Renal cortical epithelial cell (primary cell): ENCODE measurements at regions not wholly inside any gene's neighbourhood (a gene's known extent, or its start where the extent isn't known, plus 50 kb on each side); places are given as distances from the start of the nearest gene placed in this dataset.
"Not testable (repeated sequence)": the region's sequence is repeated elsewhere in the genome, so short reads cannot be mapped to it uniquely, and the experiment has no call there.

Experiments used
- DNase-seq: peaks from one replicate; pipeline ENCODE4 v3.0.0-alpha.2; 2011; ENCODE audit warnings: low read depth

- DNase-seq: no peak
These were observed 121.4 kb upstream of the NAA20 start for GRCh38 chr20:19895761-19896160.

- DNase-seq: no peak
These were observed 119.3 kb upstream of the NAA20 start for GRCh38 chr20:19897891-19898290.

- DNase-seq: no peak
These were observed 115.9 kb upstream of the NAA20 start for GRCh38 chr20:19901226-19901625.

- DNase-seq: no peak
These were observed 113.9 kb upstream of the NAA20 start for GRCh38 chr20:19903168-19903811.

GRCh38 chr20:19907326-19908056, 109.7 kb upstream of the NAA20 start:
- peak; percentile 43 for DNase-seq

GRCh38 chr20:19908576-19908975, 108.6 kb upstream of the NAA20 start:
- peak; percentile 46 for DNase-seq

- no peak for DNase-seq
These were observed 107.4 kb upstream of the NAA20 start for GRCh38 chr20:19909725-19910124.

- DNase-seq: peak; percentile 68
These were observed 105.3 kb upstream of the NAA20 start for GRCh38 chr20:19911810-19912382.

- DNase-seq: no peak
These were observed 103.8 kb upstream of the NAA20 start for GRCh38 chr20:19913349-19913748.

GRCh38 chr20:19913927-19914614, 103.1 kb upstream of the NAA20 start:
- peak; percentile 93 for DNase-seq

GRCh38 chr20:19915111-19915798, 101.9 kb upstream of the NAA20 start:
- no peak for DNase-seq

GRCh38 chr20:19916531-19917485, 100.4 kb upstream of the NAA20 start:
- no peak for DNase-seq

GRCh38 chr20:19918965-19919329, 98.2 kb upstream of the NAA20 start:
- no peak for DNase-seq

- no peak for DNase-seq
These were observed 96.6 kb upstream of the NAA20 start for GRCh38 chr20:19920381-19921138.

- no peak for DNase-seq
These were observed 95.8 kb upstream of the NAA20 start for GRCh38 chr20:19921284-19921793.

- not testable (repeated sequence) for DNase-seq
These were observed 95.3 kb upstream of the NAA20 start for GRCh38 chr20:19921829-19922228.

GRCh38 chr20:19922716-19923115, 94.4 kb upstream of the NAA20 start:
- no peak for DNase-seq

- no peak for DNase-seq
These were observed 93.4 kb upstream of the NAA20 start for GRCh38 chr20:19923762-19924161.

GRCh38 chr20:19924255-19924654, 92.9 kb upstream of the NAA20 start:
- DNase-seq: no peak

GRCh38 chr20:19926591-19926990, 90.6 kb upstream of the NAA20 start:
- no peak for DNase-seq
